ENCODE measurements at regions not wholly inside any gene's neighbourhood (a gene's known extent, or its start where the extent isn't known, plus 50 kb on each side); places are given as distances from the start of the nearest gene placed in this dataset.

GRCh38 chr12:105854071-105854470 lies 284.7 kb downstream of the NUAK1 start:
- TF ChIP-seq GATA2 (IDR thresholded peaks at IDR 0.05; ENCODE audit: low read depth, low read length) (no peak), GATA3 (IDR thresholded peaks at IDR 0.05; ENCODE audit: low read depth, low read length) (no peak)

All from SH-SY5Y (cell line).